Middle frontal gyrus (tissue), 1 donor: ENCODE measurements at regions not wholly inside any gene's neighbourhood (a gene's known extent, or its start where the extent isn't known, plus 50 kb on each side); places are given as distances from the start of the nearest gene placed in this dataset.

ENCODE experiments used
- DNase-seq: peaks from one replicate; pipeline ENCODE4 v3.0.0-alpha.2; 2015; ENCODE audit warnings: low spot score; ENCODE audit errors: extremely low spot score

DNA sequence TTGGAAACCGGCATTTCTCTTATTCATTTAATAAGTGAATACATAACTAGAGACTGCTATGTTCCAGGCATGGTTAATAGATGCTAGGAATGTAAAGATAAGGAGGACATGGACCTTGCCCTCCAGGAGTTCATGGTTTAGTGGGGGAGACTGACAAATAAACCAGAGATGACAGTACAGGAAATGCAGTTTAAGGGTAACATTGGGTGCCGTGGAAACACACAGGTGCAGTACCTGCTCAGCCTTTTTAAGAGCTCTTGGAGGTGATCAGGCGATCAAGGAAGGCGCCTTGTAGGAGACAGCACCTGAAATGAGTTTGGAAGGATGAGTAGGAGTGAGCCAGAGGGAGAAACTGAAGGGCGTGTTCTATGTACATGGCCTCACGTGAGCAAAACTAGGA, 145.8 kb downstream of the AASDH start:
- DNase-seq, result no peak

DNA sequence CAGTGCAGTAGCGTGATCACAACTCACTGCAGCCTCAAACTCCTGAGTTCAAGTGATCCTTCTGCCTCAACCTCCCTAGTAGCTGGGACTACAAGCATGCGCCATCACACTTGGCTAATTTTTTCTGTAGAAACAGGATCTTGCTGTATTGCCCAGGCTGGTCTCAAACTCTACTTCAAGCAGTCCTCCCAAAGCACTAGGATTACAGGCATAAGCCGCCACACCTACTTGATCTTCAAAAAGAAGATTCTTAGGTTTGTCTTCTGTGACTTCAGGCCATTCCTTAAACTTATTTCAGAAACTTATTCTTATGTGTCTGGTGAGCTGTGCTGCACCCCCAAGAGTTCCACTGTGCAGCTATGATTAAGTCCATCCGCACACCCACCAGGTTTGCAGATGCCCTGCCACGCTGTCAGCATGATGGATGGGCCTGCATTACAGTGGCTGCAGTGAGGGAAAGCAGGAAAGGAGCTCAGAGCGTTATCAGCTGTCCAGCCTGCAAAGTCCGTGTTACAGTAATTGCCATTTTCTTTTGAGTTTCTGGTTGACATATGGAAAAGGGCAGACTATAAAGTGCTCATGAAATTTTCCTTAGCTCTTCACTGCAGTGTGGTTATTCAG, 146.6 kb downstream of the AASDH start:
- DNase-seq, result no peak

DNA sequence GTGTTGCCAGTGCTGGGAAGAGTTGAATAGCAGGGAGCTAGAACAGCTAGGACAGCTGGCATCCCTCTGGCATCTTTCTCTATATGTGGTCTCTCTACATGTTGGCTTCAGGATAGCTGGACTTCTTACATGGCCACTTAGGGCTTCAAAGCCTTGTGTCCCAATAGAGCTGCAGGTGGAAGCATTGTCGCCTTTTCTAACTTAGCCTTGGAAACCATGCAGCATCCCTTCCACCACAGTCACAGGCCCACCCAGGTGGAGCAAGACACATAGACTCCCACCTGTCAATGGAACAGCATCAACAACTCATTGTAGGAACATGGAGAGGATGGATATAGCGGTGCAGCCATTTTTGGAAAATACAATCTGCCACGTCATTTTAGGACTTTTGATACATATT, 149.0 kb downstream of the AASDH start:
- no peak for DNase-seq

GRCh38 chr4:56235725-56236124, 151.6 kb downstream of the AASDH start:
- DNase-seq, result no peak

DNA sequence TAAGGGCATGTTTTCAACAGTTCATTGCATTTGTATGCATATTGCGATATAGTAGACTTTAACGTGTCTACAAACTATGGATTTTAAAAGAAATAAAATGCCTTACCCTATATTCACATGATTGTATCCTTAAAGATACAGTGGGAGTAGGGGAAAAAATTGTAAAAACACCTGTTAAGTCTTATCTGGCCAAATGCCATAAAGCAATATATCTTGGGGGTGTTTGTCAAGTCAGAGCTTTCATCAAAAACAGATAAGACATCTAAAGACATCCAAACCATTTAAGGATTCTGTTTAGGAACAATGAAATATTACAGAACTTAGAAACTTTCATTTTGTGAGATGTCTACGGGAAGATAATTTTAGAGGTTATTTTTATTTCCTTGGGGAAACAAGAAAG, 152.3 kb downstream of the AASDH start:
- no peak for DNase-seq

- DNase-seq, result no peak
These were observed 153.2 kb downstream of the AASDH start for GRCh38 chr4:56234098-56234497.

DNA sequence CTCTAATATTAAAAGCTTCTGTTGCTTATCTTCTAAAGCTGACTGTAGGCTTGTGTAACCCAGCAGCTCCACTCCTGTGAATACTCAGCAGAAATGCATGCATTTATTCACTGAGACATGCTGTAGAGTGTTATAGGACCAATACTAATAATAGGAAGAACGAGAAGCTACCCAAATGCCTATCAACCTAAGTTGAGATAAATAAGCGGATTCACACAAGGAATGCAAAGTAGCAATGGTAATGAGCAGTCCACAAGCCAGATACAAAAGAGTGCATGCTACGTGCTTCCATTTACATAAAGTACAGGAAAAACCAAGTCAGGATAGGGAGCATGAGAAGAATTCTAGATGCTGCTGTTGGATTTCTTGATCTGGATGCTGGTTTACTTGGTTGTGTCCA, 155.9 kb downstream of the AASDH start:
- DNase-seq, result no peak

- no peak for DNase-seq
These were observed 157.3 kb downstream of the AASDH start for GRCh38 chr4:56229947-56230346.

DNA sequence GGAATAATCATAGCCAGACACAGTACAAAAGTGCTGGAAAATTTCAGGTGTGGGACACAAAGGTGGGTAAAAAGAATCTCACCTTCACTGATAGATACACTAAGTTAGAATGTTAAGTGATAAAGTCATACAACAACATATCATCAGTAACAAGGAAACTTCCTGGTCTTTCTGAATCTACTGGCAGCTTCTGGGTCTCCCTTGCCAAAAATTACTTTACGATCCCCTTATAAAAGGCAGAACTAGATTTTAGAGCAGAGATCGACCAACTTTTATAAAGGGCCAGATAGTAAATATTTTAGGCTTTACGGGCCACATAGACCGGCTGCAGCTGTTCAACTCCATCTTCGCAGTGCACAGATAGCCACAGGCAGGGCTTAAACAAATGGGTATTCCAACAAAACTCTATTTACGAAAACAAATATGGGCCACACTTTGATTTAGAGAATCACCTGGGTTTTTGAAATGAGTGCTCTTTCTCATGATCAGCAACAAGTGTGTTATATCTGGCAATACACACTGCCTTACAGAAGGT, 159.9 kb downstream of the AASDH start:
- DNase-seq, result no peak

- DNase-seq, result no peak
These were observed 160.7 kb downstream of the AASDH start for GRCh38 chr4:56226579-56226978.

- no peak for DNase-seq
These were observed 162.7 kb downstream of the AASDH start for GRCh38 chr4:56224641-56225040.

DNA sequence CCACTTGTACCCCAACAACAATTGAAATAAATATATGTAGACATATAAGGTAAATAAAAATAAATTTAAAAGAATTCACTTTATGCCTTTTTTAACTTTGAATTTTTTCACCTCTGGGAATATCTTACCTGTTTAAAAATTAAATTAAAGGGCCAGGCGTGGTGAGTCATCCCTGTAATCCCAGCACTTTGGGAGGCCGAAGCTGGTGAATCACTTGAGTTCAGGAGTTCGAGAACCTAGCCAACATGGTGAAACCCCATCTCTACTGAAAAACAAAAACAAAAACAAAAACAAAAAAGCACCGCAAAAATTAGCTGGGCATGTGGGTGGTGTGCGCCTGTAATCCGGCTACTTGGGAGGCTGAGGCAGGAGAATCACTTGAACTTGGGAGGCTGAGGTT, 164.8 kb downstream of the AASDH start:
- DNase-seq, result no peak

DNA sequence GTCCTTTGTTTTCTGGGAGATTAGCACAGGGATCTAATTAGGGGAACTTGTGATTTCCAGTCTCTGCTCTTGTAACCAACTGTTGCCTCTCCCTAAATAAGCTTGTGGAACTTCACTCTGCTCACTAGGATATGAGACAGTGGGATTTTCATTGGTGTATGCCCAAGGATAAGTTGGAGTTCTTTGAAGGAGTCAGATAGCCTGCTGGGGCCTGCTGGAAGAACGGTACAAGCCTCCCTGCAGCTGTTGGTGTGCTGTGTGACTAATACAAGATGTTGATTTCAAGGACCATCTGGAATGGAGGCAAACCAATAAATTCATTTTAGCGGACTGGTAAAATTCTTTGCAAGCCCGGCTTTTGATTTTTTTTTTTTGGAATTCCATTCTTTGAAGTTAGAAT, 167.0 kb downstream of the AASDH start:
- no peak for DNase-seq

- no peak for DNase-seq
These were observed 167.8 kb downstream of the AASDH start for GRCh38 chr4:56219447-56219846.

DNA sequence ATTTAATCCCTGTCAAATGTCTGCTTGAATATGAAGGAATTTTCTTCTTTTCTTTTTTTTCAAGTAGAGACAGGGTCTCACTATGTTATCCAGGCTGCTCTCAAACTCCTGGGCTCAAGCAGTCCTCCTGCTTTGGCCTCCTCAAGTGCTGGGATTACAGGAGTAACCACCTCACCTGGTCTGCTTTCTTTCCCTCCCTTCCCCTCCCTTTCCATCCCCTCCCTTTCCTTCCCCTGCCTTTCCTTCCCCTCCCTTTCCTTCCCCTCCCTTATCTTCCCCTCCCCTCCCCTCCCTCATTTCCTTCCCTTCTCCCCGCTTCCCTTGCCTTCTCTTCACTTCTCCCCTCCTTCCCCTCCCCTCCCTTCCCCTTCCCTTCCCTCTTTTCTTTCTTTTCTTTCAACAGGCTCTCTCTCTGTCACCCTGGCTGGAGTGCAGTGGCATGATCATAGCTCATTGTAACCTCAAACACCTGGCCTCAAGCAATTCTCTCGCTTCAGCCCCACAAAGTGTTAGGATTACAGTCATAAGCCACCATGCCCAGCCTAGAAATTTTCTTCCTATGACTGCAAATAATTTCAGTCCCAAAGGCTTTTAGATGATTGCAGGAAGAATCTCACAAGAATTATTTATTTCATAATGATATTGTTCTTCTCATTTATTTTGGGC, 168.9 kb downstream of the AASDH start:
- DNase-seq, result no peak

- no peak for DNase-seq
These were observed 169.9 kb downstream of the AASDH start for GRCh38 chr4:56217343-56217890.

DNA sequence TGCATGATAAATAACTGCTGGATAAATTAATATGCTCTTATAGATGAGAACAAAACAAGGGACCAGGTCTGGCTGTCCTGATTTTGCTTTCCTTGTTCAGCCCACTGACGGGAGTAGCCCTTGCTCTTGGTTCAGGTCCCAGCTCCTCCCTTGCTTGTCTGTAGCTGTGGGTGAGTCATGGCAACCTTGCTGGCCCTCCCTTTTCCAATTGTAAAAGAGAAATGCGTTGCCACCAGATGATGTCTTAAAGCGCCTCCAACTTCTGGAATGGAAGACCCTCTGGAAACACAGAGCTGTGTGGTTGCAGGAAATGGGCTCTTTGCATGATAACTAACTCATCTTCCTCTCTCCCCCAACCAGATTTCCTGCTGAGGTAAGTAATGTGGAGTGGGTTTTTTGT, 171.4 kb downstream of the AASDH start:
- no peak for DNase-seq

- DNase-seq, result no peak
These were observed 172.0 kb downstream of the AASDH start for GRCh38 chr4:56215141-56215783.

GRCh38 chr4:56213543-56213942, 173.7 kb downstream of the AASDH start:
- no peak for DNase-seq

DNA sequence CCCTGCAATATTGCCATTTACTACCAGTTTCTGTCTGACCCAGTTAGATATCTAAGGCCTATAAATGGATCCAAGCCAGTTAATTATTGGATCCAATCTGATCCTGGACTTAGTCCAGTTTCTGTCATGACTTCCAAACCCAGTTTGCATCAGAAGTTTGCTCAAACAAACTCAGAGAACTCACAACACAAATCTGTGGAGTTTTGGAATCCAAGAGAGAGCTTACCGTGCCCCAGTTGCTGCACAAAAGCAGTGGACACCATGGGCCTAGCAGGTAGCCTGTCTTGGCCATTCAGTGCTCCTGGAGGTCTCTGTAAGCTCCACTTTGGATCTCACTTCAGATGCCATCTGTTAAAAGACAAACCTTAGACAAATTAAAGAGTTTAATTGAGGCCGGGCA, 174.5 kb downstream of the AASDH start:
- DNase-seq, result no peak

DNA sequence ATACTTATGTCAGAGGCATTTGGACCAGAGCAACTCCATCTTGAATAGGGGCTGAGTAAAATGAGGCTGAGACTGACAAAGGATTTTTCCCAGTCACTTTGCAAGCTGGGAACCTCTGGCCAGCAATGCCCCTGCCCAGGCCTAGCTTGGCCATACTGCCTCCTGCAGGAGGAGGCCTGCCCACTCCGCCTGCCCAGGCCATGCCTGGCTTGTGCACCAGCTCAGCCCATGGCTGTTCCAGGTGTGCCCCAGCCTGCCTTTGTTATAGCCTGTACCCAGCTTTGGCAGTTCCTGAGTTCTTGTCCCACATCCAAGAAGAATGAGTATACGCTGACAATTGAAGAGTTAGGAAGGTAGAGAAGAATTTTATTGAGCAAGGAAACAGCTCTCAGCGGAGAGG, 176.1 kb downstream of the AASDH start:
- no peak for DNase-seq

- no peak for DNase-seq
These were observed 176.9 kb downstream of the AASDH start for GRCh38 chr4:56210397-56210796.
